GM21737 (cell line): ENCODE measurements at regions not wholly inside any gene's neighbourhood (a gene's known extent, or its start where the extent isn't known, plus 50 kb on each side); places are given as distances from the start of the nearest gene placed in this dataset.
"Not testable (repeated sequence)": the region's sequence is repeated elsewhere in the genome, so short reads cannot be mapped to it uniquely, and the experiment has no call there.

Source experiments
- ATAC-seq: cut with Tn5 transposase; IDR thresholded peaks from one replicate; pipeline ENCODE4 v1.9.1; 2021; ENCODE audit warnings: mild to moderate bottlenecking, moderate library complexity; ENCODE audit not compliant: unreplicated experiment

DNA sequence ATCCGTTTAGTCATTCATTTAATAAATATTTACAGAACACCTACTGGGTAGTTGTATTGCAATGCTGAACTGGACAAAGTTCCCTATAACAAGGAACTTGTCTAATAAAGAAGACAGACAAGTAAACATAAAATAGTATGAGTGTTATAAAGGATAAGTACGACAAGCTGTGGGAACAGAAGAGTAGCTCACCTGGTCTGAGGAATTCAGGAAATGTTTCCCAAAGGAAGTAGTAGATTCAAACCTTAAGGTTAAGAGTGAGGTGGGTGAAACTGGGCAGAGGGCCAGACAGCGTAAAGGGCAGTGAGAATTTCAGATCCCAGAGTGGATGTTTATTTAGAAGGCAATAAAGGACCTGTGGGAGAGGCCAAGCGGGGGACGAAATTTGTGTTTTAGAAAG, 72.3 kb upstream of the CD2AP start:
- ATAC-seq: no peak

DNA sequence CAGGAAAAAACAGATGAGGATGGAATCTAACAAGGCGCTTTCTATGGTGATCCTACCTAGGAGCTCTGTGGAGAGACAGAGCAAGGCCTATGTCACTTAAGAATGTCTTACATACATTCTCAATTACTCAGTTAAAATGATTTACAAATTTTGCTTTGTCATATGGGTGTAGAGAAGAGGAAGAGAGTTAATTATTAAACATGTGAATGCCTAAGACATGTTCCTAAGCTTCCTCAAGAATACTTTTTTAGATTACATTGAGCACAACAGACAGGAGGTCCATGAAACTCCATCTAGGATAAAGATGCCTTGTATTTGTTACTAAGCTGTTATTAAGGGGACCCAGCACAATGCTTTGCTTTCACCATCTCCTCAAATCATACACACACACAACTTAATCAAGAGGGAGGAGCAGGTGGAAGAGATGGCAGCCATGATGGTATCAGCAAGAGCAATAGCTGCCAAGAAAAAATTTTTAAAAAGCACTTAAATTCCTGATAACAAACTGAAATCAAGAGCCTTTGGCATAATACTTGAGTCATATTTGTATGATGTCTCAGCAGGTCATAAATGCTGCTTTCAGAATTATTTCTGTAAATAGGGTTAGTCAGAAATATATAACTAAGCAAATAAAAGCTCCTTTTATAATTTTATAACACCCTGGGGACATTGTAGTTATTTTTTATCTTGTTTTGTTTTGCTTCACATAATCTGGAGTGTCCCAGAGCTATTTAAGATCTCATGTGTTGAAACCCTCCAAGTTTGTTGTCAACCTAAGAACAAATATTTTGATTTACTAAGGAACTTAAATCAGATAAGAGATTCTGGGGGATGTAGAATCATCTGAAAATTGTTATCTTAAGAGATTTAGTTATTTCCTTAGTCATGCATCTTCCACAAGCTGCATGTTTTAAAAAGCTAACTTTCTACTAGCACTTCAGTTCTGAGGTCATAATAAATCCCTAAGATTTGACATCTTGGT, 70.0 kb upstream of the CD2AP start:
- no peak for ATAC-seq

DNA sequence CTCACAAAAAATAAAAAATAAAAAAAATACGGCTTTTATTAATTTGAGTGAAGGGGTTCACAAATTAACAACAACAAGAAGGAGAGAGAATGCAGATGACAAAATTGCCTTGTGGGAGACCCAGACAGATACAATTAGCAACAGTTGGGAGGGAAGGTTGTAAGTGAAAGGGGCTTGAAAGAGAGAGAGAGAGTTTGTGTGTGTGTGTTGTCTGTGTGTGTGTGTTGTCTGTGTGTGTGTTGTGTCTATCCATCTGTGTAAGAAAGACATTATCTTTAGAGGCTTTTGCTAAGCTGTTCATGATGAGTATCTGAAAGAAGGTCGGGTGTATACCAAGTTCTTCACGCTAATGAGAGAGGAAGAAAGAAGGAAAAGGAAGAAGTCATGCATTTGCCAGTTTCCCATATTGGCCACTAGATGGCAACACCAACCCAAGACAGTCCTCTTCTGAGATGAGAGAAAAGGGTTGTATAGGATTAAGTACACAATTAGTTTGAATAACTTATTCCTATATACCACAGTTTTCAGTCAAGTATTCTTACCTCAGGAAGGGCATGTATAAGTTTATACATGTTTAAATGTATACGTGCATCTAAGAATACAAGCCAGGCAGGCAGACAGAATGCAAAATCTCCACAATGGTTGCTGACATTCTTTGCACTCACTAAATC, 63.7 kb upstream of the CD2AP start:
- peak; percentile 61 for ATAC-seq

DNA sequence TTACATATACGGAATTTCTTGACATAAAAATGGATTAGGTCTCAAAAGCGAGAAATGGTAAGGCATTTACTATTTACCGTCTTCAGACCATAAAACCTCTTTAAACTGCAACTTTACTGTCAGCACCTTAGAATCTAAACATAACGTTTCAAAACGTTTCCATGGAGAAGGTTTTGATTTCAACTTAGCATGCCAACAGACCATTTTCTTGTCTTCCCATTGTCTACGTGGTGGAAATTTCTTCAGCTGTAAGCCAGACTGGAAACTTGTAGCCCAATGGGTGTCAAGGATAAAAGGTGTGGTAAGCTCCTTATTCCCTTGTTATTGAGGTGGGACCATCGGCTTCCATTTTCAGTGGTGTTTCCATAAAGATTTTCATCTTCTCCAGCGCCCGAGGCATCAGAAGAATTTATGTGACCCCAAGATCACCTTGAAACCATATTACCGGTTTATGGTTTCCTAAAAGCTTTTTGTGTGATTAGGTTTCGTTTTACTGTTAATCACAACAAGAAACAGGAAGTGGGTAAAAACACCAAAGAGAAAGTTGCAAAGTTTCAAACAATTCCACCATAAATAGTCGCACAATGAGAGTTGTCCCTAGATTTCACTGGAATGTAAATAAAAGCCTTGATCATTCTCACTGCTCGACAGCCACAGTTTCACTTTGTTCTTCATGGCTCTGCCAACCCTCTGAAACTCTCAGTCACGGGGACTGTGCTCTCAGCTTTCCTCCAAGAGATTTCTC, 63.0 kb upstream of the CD2AP start:
- peak; percentile 70 for ATAC-seq

DNA sequence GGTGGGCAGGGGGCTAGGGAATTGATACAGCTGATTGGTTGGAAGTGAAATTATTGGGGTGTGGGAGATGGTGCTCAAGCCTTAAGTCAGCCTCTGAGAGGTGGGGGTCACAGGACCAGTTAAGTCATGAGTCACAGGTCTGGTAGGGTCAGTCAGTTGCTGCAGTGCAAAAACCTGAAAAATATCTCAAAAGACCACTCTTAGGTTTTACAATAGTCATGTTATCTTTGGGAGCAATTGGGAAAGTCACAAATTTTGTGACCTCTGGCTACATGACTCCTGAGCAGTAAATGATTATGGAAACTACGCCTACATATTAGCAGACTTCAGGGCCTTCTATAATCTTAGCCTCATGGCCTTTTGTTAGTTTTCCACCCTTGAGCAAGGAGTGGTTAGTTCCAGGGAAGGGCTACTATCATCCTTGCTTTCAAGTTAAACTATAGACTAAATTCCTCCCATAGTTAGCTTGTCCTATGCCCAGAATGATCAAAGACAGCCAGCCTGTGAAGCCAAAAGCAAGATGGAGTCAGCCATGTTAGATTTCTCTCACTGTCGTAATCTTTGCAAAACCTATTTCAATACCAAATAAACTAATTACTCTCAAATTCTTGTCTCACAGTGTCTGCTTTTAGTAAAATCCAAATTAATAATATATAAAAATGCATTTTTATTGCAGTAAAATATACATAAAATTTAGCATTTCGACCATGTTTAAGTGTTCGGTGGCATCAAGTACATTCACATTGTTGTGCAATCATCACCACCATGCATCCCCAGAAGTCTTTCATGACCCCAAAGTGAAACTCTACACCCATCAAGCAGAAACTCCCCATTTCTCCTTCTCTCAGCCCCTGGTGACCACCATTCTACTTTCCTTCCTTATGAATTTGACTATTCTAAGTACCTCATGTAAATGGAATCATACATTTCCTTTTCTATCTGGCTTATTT, 60.9 kb upstream of the CD2AP start:
- ATAC-seq: no peak

DNA sequence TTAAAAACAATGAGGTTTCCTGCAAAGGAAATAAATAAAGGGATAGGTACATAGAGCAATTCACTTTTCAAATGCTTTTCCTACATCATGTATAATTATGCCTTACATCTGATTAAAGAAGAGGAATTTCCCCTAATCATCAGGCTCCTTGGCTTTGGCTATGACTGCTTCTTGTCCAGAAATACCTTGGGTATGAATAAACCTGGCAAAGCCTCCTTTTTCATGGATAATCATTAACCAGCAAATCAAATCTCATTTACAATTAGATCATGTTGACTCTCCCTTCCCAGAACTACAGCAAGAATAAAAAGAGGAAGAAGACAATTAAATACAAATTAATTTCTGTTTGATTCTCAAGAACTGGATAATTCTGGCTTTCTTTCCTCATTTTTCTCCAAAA, 58.0 kb upstream of the CD2AP start:
- ATAC-seq: no peak

DNA sequence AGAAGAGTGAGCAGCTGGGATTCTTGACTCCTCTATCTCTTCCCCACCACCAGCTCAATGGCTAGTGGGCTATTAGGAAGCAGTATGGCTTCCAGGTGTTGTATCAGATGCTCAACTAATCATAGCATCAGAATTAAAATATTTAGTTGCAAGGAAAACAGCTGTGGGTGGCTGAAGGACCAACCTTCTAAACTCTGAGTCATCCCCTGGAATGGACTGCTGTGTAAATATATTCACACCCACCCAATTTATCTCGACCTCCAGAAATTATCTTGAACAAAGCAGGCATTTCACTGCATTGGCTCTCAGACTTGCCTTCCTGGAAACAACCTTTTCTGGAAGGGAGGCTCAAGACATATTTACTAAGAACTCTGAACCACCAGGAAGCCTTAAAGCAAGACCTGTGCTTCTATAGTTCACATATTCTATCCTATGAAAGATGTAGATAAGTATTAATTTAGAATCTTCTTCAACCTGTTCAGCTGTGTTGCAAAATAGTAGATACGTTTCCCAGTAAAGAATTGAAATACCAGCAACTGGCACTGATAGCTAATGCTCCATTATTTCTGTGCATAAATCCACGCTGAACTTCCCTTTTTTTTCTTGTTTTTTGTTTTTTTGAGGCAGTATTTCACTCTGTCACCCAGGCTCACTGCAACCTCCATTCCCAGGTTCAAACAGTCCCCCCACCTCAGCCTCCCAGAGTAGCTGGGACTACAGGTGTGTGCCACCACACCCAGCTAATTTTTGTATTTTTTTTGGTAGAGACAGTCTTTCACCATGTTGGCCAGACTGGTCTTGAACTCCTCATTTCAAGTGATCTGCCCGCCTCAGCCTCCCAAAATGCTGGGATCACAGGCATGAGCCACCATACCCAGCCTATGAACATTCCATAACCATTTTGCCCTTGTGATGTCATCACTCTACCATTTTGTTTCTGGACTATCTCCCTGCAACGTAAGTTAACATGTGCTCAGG, 56.9 kb upstream of the CD2AP start:
- no peak for ATAC-seq

DNA sequence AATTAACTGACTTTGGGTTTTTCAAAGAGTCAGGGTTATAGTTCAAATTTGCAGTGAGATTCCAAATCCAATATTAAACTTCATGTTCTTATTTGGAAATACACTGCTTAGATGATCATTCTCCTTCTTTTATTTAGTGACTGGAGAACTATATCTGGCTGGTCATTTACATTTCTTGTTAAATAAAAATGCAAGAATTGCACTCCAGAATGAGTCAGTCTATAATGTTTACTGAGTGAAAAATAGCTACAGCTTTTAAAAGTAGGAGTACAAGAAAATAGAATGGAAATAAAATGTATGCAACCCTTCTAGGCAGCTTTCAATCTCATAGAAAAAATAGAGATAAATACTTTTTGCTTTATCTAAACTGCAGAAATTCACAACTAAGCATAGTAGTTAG, 54.5 kb upstream of the CD2AP start:
- no peak for ATAC-seq

DNA sequence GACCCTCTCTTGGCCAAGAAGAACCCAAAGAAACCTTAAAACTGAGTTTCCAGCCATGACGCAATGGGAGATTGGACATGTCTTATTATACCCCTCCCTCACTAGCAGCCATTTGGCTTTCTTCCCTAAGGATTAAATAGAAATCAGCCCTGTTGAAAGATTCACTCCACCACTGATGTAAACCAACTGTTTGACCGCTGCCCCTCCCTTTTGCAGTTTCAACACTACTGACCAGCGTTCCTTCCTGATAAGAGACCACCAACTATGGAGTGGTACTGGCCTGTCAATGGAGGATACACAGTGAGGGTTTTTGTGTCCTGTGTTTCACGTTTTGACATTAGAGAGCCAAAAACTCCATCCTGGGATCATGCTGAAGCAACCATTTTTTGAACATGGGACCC, 53.2 kb upstream of the CD2AP start:
- no peak for ATAC-seq

DNA sequence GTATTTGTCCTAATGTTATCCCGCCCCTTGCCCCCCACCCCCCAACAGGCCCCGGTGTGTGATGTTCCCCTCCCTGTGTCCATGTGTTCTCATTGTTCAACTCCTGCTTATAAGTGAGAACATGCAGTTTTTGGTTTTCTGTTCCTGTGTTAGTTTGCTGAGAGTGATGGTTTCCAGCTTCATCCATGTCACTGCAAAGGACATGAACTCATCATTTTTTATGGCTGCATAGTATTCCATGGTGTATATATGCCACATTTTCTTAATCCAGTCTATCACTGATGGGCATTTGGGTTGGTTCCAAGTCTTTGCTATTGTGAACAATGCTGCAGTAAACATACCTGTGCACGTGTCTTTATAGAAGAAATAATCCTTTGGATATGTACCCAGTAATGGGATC, 51.9 kb upstream of the CD2AP start:
- not testable (repeated sequence) for ATAC-seq

DNA sequence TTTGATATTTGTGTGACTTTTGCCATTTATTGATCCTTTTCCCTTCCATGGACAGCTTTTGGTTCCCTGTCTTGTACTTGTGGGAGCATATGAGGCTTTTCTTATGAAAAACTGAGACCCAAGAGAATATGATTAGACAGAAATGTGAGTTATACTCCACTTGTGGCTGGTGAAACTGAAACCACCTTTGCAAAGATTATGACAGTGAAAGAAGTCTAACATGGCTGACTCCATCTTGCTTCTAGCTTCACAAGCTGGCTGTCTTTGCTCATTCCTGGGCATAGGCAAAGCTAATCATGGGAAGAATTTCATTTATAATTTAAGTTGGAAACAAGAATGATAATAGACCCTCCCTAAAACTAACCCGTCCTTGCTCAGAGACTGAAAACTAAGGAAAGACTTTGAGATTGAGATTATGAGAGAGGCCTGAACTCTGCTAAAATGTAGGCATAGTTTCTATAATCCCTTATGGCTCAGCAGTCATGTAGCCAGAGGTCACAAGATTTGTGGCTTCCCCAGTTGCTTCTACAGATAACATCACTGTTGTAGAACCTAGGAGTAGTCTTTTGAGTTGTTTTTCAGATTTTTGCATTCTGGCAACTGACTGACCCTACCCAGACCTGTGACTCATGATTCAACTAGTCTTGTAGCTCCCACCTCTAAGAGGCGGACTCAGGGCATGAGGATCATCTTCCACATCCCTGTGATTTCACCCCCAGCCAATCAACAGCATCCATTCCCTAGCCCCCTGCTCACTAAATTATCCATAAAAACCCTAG, 50.9 kb upstream of the CD2AP start:
- ATAC-seq: no peak

DNA sequence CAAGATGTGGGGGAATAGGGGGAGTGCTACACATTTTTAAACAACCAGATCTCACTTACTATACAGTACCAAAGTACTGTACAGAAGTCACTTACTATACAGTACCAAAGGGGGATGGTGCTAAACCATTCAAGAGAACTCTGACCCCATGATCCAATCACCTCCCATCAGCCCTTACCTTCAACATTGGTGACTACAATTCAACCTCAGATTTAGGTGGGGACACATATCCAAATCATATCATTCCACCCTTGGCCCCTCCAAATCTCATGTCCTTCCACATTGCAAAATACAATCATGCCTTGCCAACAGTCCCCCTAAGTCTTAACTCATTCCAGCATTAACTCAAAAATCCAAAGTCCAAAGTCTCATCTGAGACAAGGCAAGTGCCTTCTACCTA, 49.9 kb upstream of the CD2AP start:
- ATAC-seq: no peak
